RPMI8226 (cell line): ENCODE measurements at regions not wholly inside any gene's neighbourhood (a gene's known extent, or its start where the extent isn't known, plus 50 kb on each side); places are given as distances from the start of the nearest gene placed in this dataset.

Experiments used
- DNase-seq: peaks from one replicate; pipeline ENCODE4 v3.0.0-alpha.2; 2015

GRCh38 chr2:60045456-60045855 is 508.0 kb downstream of the BCL11A start:
- no peak for DNase-seq

GRCh38 chr2:60044484-60044883 is 509.0 kb downstream of the BCL11A start:
- DNase-seq = no peak

- no peak for DNase-seq
These were observed 511.4 kb downstream of the BCL11A start for GRCh38 chr2:60042023-60042422.

- no peak for DNase-seq
These were observed 520.1 kb downstream of the BCL11A start for GRCh38 chr2:60033325-60033724.

- DNase-seq = no peak
These were observed 523.9 kb downstream of the BCL11A start for GRCh38 chr2:60029566-60029883.

GRCh38 chr2:60028849-60029565 is 524.4 kb downstream of the BCL11A start:
- DNase-seq = no peak

- DNase-seq = no peak
These were observed 528.0 kb downstream of the BCL11A start for GRCh38 chr2:60025496-60025895.

GRCh38 chr2:60023256-60023985 is 530.0 kb downstream of the BCL11A start:
- DNase-seq = no peak

GRCh38 chr2:60007671-60008070 is 545.8 kb downstream of the BCL11A start:
- DNase-seq = no peak

GRCh38 chr2:60003076-60003475 is 550.4 kb downstream of the BCL11A start:
- DNase-seq = no peak

GRCh38 chr2:60002183-60002867 is 551.1 kb downstream of the BCL11A start:
- no peak for DNase-seq

GRCh38 chr2:60000686-60001085 is 552.8 kb downstream of the BCL11A start:
- no peak for DNase-seq

GRCh38 chr2:59998324-59998723 is 555.1 kb downstream of the BCL11A start:
- no peak for DNase-seq

- DNase-seq = no peak
These were observed 556.1 kb downstream of the BCL11A start for GRCh38 chr2:59997371-59997770.

- no peak for DNase-seq
These were observed 556.6 kb downstream of the BCL11A start for GRCh38 chr2:59996855-59997254.

- DNase-seq = no peak
These were observed 559.7 kb downstream of the BCL11A start for GRCh38 chr2:59993726-59994125.

- DNase-seq = no peak
These were observed 565.1 kb downstream of the BCL11A start for GRCh38 chr2:59988341-59988740.

GRCh38 chr2:59986511-59986910 is 566.9 kb downstream of the BCL11A start:
- no peak for DNase-seq

GRCh38 chr2:59985923-59986322 is 567.5 kb downstream of the BCL11A start:
- no peak for DNase-seq

GRCh38 chr2:59974051-59974766 is 579.2 kb downstream of the BCL11A start:
- DNase-seq = no peak

GRCh38 chr2:59969161-59969560 is 584.3 kb downstream of the BCL11A start:
- DNase-seq = no peak

- no peak for DNase-seq
These were observed 585.0 kb downstream of the BCL11A start for GRCh38 chr2:59968441-59968840.

- DNase-seq = no peak
These were observed 585.8 kb downstream of the BCL11A start for GRCh38 chr2:59967691-59968090.
